GM12864 (cell line): ENCODE measurements at regions not wholly inside any gene's neighbourhood (a gene's known extent, or its start where the extent isn't known, plus 50 kb on each side); places are given as distances from the start of the nearest gene placed in this dataset.

Experiments
- DNase-seq: peaks from one replicate; pipeline ENCODE4 v3.0.0-alpha.2; 2011; ENCODE audit warnings: low read depth
- H3K4me3 ChIP-seq: 2 replicates; pipeline ENCODE4 v1.5.1; 2011; ENCODE audit warnings: mild to moderate bottlenecking, low read depth, low read length, control low read depth
- CTCF ChIP-seq: IDR thresholded peaks from 2 replicates; pipeline ENCODE4 v1.5.1; 2011; ENCODE audit warnings: low read depth, mild to moderate bottlenecking, moderate library complexity, low read length, control low read depth, inconsistent platforms; ENCODE audit errors: missing control alignments

GRCh38 chr9:32722704-32723103, 60.6 kb upstream of the TMEM215 start:
- TF ChIP-seq CTCF: no peak
- H3K4me3 ChIP-seq: no peak overlapping the region
- DNase-seq: no peak

GRCh38 chr9:32723789-32724325, 59.5 kb upstream of the TMEM215 start:
- H3K4me3 ChIP-seq: no peak overlapping the region
- DNase-seq: no peak
- TF ChIP-seq CTCF: no peak

GRCh38 chr9:32725066-32725860, 58.1 kb upstream of the TMEM215 start:
- no peak for DNase-seq
- TF ChIP-seq CTCF: no peak
- no peak overlapping the region for H3K4me3 ChIP-seq

GRCh38 chr9:32728181-32728580, 55.2 kb upstream of the TMEM215 start:
- no peak for TF ChIP-seq CTCF
- DNase-seq: no peak
- H3K4me3 ChIP-seq: no peak overlapping the region
